HG02870 (cell line): ENCODE measurements at regions not wholly inside any gene's neighbourhood (a gene's known extent, or its start where the extent isn't known, plus 50 kb on each side); places are given as distances from the start of the nearest gene placed in this dataset.

ENCODE experiments used
- ATAC-seq: cut with Tn5 transposase; IDR thresholded peaks from one replicate; pipeline ENCODE4 v1.9.1; 2021; ENCODE audit warnings: mild to moderate bottlenecking, moderate library complexity; ENCODE audit not compliant: unreplicated experiment

DNA sequence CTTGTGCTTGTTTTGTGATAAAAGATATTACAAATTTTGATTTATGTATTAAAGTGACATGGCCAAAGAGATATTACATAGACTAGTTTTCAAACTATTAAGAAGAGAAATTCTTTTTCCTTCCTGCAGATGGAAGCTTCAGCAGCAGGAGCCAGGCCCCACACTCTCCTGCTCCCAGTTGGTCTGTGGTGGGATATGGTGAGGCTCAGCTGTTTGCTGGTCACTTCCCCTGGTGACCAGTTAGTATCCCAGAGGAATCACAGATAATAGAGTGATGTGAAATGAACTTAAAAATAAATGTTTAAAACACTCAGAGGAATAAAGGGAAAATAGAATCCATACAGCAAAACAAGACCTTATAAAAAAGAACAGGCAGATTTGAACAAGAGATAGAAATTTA, 154.7 kb downstream of the KTN1 start:
- ATAC-seq: no peak

DNA sequence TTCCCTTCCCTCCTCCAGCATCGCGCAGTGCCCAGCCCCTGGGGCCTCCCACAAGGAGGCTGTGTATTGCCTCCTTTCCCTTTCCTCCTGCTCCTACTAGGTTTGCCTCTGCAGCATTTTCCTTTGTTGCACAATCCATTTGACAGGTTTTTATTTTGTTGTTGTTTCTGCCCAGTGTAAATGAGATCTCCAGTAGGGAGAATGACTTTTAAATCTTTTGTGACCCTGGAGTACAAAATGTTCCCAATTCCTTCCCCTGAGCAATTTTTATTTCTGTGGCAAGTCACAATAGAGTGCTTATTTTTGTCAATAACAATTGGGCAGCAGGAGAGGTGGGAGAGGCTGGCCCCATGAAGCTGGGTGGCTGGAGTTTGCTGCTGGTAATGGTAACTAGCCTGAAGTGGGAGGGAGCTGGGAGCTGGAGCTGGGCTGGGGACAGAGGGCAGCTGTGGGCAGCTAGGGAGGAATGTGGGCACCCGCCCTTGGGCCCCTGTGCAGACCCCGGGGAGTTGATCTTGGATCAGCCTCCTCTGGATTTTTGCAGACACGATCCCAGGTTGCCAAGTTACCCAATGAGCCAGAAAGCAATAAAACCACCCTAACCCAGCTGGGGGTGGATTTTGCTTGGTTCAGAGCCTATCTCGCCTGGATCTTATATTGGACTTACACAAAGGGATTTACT, 160.1 kb downstream of the KTN1 start:
- no peak for ATAC-seq

DNA sequence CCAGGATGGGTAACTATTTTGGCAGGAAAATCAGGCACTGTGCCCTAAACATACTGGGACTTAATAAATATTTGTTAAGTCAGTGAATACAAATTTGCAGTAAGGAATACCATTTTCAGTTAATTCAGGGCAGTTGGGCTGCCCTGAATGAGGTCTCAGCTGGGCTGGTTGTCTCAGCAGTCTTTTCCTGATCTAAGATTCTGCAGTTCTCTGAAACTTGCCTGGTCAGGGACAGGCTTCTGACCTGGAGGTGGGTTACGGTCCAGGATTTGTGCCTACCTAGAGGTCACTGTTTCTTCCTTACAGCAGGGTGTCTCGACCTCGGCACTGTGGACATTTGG, 160.6 kb downstream of the KTN1 start:
- no peak for ATAC-seq

DNA sequence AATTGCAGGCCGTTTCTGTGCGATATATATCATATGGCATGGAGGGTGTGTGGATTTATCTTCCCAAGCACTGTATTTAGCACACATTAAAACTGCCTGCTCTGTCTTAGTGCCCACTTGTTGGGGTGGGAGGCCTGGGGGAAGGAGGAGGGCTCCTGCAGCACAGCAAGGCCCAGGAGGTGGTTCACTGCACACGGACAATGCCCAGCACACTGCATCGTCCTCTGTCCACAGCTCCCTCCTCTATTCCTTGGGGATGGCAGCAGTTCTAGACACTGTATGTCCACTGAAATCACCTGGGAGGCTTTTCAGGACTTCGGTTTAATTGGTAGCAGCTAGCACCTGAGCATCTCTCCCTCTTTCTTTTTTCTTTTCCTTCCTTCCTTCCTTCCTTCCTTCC, 161.2 kb downstream of the KTN1 start:
- no peak for ATAC-seq

DNA sequence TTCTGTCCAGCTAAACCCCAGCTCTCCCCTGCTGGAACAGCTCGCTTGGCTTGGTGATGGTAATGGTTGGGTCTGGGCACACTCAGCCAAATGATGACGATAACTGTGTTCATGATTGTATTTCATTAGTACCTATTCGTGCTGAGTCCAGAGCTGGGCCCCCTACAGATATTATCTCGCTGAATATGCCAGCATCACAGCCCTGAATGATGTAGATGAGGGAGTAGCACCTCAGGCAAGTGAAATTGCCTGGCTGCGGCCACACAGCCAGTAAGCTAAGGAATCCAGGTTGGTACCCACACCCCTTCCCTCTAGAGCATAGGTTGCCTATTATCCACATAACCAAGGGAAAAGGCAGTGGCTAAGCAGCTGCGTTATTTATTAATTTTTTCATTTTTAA, 163.5 kb downstream of the KTN1 start:
- no peak for ATAC-seq

DNA sequence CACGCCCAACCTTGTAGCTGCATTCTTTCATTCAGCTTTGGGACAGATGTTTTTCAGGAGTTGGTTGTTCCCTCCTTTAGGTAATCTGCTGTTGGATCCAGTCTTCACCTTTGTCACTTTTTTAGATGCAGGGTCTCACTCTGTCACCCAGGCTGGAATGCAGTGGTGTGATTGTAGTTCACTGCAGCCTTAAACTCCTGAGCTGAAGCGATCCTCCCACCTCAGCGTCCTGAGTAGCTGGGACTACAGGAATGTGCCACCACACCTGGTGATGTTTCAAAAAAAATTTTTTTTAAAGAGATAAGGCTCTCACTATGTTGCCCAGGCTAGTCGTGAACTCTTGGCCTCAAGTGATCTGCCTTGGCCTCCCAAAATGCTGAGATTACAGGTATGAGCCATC, 164.3 kb downstream of the KTN1 start:
- no peak for ATAC-seq

DNA sequence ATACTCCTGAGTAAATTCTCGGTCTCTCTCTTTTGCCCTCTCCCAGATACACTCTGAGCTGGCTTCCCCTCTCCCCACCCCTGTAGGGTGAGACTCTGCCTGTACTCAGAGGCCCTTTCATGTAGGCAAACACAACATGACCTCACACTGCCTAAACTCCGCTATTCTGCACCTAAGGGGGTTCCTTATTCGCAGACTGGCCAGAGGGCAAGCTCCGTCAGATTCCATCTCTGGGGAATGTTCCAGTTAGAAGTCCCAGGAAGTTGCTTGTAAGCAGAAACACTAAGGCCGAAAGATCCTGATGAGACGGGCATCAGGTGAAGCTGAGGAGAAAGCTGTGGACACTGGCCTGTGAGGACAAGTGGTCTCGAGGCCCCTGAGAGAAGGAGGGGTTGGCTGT, 165.9 kb downstream of the KTN1 start:
- no peak for ATAC-seq

DNA sequence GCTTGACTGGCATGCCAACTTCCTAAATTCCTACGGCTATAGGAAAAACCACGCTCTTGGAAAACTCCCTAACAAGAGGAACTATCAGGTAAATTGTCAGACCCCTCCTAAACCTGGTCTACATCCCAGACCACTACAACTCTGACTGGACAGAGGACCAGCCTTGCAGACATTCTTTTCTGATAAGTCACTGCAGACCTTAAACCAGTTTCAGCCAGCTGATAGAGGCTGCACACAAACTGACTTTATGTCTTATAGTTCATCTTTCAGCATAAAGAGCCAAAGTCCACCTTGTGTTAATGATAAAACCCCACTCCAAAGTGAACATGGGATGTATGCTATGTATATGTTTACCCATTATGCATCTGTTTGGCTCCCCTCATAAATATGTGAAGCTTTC, 166.6 kb downstream of the KTN1 start:
- ATAC-seq: no peak

DNA sequence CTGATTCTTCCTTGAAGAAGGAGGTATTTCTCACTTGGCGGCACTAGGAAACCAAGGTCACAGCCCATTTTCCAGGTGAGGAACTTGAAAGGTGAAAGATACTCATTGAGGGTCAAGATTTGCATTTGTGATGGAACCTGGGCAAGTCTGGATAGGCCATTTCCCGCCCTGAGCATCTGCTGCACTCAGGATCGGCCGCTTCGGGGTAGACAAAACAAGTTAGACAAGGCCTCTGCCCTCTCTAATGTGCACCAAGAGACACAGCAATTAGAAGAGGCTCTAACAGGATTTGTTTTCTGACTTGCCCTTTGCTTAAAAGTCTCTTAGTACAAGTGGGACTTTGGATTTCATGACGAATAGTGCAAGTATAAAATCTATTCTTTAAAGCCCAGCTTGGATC, 167.2 kb downstream of the KTN1 start:
- ATAC-seq: no peak

DNA sequence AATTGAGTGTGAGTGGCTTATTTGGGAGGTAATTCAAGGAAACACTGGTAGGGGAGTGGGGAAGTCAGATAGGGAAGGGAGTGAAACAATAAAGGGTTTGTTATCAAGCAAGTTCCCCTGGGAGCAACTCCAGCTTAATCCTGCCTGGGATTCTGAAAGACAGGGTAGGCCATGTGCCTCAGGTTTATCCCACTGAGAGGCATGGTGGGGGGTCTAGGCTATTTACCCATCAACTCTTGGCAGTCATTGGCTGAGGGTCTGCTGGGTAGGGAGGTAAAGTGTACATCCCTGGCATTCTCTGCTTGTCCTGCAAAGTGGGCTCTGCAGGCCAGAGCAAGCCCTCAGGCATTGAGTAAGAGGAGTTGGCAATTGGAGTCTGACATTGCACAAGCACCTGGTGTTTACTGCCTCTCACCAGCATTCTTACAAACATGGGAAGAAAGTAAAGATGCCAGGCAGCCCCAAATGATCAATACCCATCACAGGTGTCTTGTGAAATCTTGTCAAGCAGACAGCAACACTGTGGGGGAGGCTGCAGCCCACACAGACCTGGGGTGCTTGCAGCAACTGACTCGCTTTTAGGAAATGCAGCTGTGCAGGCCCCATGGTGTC, 169.3 kb downstream of the KTN1 start:
- no peak for ATAC-seq

DNA sequence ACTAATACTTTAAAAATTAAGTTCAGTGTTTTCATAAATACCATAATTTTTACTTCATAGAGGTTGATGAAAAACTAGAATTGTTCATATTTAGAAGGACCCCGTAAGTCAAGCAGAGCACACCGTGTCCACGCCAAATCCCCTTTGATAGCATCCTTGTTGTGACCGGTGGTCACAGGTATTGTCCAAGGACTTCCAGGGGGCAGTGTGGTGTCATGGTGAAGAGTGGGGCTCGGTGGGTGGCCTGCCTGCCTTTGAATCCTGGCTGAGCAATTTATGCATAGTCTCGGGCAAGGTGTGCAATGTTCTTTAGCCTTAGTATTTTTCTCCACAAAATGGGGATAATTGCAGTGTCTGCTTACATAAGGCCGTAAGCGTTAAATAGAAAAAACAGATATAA, 169.9 kb downstream of the KTN1 start:
- no peak for ATAC-seq

DNA sequence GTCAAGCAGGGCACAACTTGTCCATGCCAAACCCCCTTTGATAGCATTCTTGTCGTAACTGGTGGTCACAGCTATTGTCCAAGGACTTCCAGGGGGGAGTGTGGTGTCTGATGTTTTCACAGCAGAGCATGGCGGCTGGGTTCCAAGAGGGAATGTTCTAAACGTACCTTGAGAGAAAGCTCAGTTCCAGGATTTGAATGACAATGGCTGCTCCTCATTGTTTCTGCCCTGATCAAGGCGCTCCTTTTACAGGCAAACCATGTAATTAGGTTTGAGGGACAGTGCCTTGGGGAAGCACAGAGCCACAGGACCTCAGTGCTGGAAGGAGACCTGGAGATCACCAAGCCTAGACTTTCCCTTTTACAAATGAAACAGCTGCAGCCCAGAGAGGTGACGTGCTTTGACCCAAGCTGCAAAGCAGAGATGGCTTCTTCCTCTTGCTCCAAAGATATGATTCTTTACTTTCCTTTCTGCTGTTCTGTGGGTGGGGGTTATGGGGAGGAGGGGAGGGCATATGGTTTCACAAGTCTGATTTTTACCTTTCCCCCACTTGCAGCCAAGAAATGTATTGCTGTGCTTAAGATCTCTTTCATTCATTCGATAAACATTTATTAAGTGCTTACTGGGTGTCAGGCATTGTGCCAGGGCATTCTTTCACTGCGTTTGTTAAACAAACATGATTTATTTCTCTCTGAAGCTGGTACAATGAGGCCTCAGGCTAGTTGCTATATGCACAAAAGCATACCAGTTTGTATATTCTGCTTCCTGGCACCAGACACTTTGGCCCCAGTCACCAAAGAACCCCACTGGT, 172.8 kb downstream of the KTN1 start:
- no peak for ATAC-seq

DNA sequence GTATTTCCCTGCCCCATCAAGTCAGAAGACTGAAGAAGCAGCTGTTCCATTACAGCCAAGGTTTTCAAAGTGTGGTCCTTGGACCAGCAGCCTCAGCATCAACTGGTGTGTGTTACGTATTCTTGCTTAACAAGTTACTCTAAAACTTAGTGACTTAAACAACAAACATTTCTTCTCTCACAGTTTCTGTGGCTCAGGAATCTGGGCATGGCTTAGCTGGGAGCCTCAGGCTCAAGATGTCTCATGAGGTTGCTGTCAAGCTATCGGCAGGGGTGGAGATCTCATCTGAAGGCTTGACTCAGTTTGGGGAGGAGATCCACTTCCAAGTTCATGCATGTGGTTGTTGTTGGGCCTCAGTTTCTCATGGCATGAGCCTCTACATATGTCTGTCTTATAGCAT, 174.5 kb downstream of the KTN1 start:
- ATAC-seq: no peak

DNA sequence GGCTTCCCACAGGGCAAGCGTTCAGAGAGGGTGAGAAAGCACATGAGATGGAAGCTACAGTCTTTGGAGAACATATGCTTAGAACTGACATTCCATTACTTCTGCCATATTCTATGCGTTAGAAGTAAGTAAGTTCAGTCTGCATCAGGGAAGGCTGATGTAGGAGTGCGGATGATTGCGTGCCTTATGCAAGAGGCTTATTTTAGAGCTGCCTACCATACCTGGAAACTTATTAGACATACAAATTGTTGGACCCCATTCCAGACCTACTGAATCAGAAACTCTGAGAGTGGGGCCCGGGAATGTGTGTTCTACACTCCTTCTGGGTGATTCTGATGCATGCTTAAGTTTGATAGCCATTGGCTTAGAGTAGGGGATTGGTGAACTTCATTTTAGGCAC, 174.9 kb downstream of the KTN1 start:
- ATAC-seq: no peak

DNA sequence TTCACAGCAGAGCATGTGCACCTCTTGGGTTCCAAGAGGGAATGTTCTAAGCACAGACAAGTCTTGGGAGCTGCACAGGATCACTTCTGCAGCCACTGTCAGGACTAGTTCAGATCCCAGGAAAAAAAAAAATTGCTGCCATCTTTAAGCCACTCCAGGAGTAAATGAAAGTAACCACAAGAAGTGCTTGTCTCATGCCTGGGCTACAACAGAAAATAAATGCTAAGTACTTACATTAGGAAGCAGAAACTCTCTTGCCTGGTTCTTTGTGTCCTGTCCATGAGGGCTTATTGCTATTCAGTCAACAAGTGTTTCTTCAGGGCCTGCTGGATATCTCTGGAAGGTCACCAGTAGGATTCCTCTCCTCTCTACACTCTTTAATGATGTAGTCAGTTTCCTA, 176.1 kb downstream of the KTN1 start:
- ATAC-seq: no peak

DNA sequence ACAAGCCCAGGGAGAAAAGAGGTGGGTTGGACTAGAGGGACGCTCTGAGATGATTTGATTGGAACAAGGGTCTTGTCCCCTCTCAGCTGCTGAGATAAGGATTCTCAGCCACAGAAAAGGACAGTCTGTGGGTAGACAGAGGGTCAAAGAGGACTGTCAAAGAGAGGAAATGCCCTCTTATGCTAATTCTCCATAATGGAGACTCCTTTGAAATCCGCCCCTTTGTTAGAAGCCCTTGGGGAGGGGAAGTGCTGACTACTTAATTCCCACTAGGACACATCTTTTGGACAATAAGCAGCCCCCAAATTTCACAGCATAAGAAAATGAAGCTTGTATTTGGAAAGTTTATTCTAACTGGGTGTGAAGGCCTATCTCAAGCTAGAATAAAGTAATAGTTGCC, 176.6 kb downstream of the KTN1 start:
- no peak for ATAC-seq

DNA sequence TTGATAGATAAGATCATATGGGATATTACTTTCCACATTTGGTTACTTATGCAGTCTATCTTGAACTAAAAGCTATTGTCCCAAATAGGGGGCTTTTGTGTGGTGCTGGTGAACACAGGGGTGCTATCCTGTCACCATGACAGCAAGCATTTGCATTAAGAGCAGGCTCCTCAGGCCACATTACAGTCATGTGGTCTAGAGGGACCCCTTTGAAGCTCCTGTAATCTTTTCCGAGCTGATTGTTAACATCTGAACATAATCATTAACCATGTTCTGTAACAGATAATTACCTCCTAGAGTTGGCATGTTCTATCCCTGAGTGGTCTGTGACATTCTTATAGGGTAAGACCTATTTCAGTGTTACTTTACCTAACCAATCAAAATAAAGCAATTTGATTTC, 178.8 kb downstream of the KTN1 start:
- ATAC-seq: no peak

DNA sequence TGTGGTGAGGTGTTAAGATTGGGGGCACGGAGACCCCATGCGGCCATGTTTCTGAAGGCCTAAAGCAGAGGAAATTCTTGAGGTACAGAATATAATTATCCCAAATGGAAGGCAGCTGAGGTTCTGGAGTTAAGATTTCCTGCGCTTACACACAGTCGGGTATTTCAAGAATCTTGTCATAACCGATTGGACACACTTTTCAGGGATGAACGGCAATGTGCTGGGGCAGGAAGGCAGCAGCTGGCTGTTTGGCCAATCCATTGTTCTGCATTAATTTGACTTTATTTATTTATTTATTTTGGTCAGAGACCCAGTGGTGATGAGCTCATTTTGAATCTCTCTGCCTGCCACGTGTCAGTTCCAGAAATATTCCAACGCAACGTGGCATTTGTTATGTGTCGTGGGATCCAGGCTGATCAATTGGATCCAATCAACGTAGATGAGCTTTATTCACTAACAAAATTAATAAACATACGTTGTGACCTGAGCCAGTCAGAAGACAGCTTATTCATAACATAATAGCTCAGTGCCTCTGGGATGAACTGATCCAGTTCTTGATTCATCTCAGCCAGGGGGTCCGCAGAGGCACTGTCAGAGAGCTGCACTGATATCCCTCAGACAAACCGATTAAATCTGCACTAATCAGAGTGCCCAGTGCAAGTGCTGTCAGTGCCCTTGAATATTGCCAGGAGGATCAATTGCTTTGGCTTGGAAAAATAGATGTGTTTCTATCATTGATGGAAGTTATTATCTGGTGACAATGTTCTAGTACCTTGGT, 181.0 kb downstream of the KTN1 start:
- ATAC-seq: no peak

DNA sequence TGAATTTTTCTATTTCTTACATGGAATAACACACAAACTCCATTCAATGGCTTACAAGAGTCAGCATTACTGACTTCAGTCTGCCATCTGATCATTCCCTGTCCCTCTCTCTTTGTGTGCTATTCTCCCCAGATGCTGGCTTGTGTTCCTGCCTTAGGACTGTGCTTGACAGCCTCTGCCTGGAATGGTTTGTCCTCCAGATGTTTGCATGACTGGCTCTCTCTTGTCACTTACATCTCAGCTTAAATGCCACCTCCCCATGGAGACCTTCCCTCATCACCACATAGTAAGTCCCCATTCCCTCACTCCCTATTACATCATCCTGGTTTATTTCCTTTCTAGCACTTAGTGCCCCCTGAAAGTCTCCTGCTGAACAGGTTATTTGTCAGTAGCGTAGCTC, 181.6 kb downstream of the KTN1 start:
- ATAC-seq: no peak

DNA sequence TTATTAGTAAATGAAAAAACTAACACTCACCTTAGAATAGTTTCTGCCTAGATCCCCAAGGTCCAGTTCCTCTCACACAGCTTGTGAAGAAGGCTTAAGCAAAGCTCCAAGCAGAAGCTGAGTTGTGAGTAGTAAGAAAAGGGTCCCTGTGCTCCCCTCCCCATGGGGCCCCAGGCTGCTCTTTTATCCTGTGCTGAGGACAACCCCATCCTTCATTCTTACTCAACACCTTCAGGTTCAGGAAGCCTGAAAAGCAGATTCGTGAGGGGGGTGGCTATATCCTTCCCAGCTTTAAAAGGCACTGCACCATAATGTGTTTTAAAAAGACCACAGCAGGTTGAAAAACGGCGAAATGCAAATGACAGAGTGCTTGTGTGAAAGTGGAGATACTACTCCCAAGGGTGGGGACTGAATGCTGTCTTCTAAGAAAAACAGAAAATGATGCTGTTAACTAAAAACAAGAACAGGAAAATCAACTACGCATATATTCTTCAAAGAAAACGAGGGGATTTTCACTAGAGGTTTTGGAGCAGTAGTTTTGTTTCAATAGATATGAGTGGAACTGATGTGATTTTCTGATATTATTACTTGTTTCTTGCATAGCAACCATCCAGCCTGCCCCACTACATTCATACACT, 182.7 kb downstream of the KTN1 start:
- peak; percentile 80 for ATAC-seq

DNA sequence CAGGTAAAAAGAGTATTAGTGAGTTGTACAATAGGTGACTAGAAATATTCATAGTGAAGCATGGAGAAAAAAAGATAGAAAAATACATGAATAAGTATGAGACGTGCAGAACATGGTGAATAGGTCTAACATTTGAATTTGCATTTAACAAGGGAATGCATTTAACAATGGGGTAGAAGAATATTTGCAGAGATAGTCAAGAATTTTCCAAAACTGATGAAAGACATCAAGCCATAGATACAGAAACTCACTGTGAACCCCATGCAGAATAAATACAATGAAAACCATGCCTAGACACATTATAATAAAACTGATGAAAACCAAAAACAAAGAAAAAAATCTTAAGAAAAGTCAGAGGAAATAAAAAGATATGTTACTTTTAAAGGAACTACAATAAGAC, 184.8 kb downstream of the KTN1 start:
- ATAC-seq: no peak
